Neural cell (in vitro differentiated cells): ENCODE measurements at regions not wholly inside any gene's neighbourhood (a gene's known extent, or its start where the extent isn't known, plus 50 kb on each side); places are given as distances from the start of the nearest gene placed in this dataset.

Source experiments
- H2AFZ ChIP-seq: fragments of 200-600, 300-800 bp; sonication (generic), shearing (Covaris generic); 2 replicates; pipeline ENCODE4 v1.6.0; 2014; ENCODE audit warnings: low read depth, mild to moderate bottlenecking, antibody characterized with exemption, low read length, moderate library complexity
- H3F3A ChIP-seq: fragments of 200-600 bp; shearing (Covaris generic); 2 replicates; pipeline ENCODE4 v1.6.1; 2016; ENCODE audit warnings: mild to moderate bottlenecking, moderate library complexity, mixed read lengths, antibody characterized with exemption, low read length; ENCODE audit not compliant: insufficient read depth, poor library complexity, severe bottlenecking
- H3K27ac ChIP-seq: fragments of 200-600, 300-800 bp; sonication (generic), shearing (Covaris generic); 2 replicates; pipeline ENCODE4 v1.5.1; 2014; ENCODE audit warnings: mild to moderate bottlenecking, low read length, moderate library complexity
- H3K27me3 ChIP-seq: fragments of 300-800, 200-600 bp; sonication (generic), shearing (Covaris generic); 2 replicates; pipeline ENCODE4 v1.6.0; 2014; ENCODE audit warnings: mild to moderate bottlenecking, low read depth, low read length, moderate library complexity; ENCODE audit not compliant: insufficient read depth
- H3K36me3 ChIP-seq: fragments of 300-800, 200-600 bp; sonication (generic), shearing (Covaris generic); 2 replicates; pipeline ENCODE4 v1.5.1; 2014; ENCODE audit warnings: mild to moderate bottlenecking, antibody characterized with exemption, low read length, moderate library complexity; ENCODE audit not compliant: insufficient read depth
- H3K4me2 ChIP-seq: fragments of 300-800, 200-600 bp; sonication (generic), shearing (Covaris generic); 2 replicates; pipeline ENCODE4 v1.6.0; 2014; ENCODE audit warnings: mild to moderate bottlenecking, low read length
- H3K4me3 ChIP-seq: fragments of 300-800, 200-600 bp; sonication (generic), shearing (Covaris generic); 2 replicates; pipeline ENCODE4 v1.5.1; 2014; ENCODE audit warnings: mild to moderate bottlenecking, low read length, moderate library complexity
- H3K79me2 ChIP-seq: fragments of 200-600 bp; shearing (Covaris generic); replicated peaks from 2 replicates; pipeline ENCODE4 v1.6.0; 2014; ENCODE audit warnings: mild to moderate bottlenecking, low read length, moderate library complexity; ENCODE audit not compliant: insufficient read depth
- H3K9ac ChIP-seq: fragments of 300-800, 200-600 bp; sonication (generic), shearing (Covaris generic); 2 replicates; pipeline ENCODE4 v1.6.1; 2016; ENCODE audit warnings: mild to moderate bottlenecking, low read length, mixed read lengths
- H3K9me2 ChIP-seq: fragments of 200-600 bp; shearing (Covaris generic); 2 replicates; pipeline ENCODE4 v1.6.1; 2016; ENCODE audit warnings: mild to moderate bottlenecking, low read length, mixed read lengths; ENCODE audit not compliant: insufficient read depth
- H3K9me3 ChIP-seq: fragments of 200-600, 300-800 bp; sonication (generic), shearing (Covaris generic); 2 replicates; pipeline ENCODE4 v1.6.1; 2016; ENCODE audit warnings: mild to moderate bottlenecking, mixed run types, low read length, moderate library complexity, mixed read lengths
- H4K20me1 ChIP-seq: fragments of 200-600 bp; shearing (Covaris generic); 2 replicates; pipeline ENCODE4 v1.6.1; 2016; ENCODE audit warnings: mild to moderate bottlenecking, mixed run types; ENCODE audit not compliant: insufficient read depth
- EP300 ChIP-seq: fragments of 450-650 bp; conservative IDR thresholded peaks from 2 replicates; pipeline ENCODE4 v1.6.1; 2014; ENCODE audit warnings: antibody characterized with exemption, mild to moderate bottlenecking, moderate library complexity; ENCODE audit not compliant: poor library complexity, severe bottlenecking
- EZH2 ChIP-seq: fragments of 200-600, 300-800 bp; shearing (Covaris generic), sonication (generic); IDR thresholded peaks from 2 replicates; pipeline ENCODE4 v1.6.1; 2014; ENCODE audit warnings: antibody characterized with exemption, low read length, borderline replicate concordance, mild to moderate bottlenecking; ENCODE audit not compliant: insufficient read depth, poor library complexity, severe bottlenecking
- MXI1 ChIP-seq: fragments of 450-650 bp; conservative IDR thresholded peaks from 2 replicates; pipeline ENCODE4 v1.6.1; 2014; ENCODE audit warnings: antibody characterized with exemption, mild to moderate bottlenecking; ENCODE audit not compliant: poor library complexity, severe bottlenecking
- POLR2AphosphoS5 ChIP-seq: IDR thresholded peaks from 2 replicates; pipeline ENCODE4 v1.6.1; 2012
- RAD21 ChIP-seq: fragments of 450-650 bp; conservative IDR thresholded peaks from 2 replicates; pipeline ENCODE4 v1.6.1; 2014; ENCODE audit warnings: antibody characterized with exemption, mild to moderate bottlenecking, moderate library complexity
- SMC3 ChIP-seq: fragments of 450-650 bp; conservative IDR thresholded peaks from 2 replicates; pipeline ENCODE4 v1.6.1; 2014; ENCODE audit warnings: antibody characterized with exemption, mild to moderate bottlenecking, moderate library complexity; ENCODE audit not compliant: poor library complexity
- TAF1 ChIP-seq: IDR thresholded peaks from 2 replicates; pipeline ENCODE4 v1.6.1; 2012; ENCODE audit warnings: low read depth
- TF ChIP-seq, protein P1 (sequence below): fragments of 450-650 bp; IDR thresholded peaks from 2 replicates; pipeline ENCODE4 v1.5.1; 2014; ENCODE audit warnings: antibody characterized with exemption, mild to moderate bottlenecking, moderate library complexity; ENCODE audit not compliant: poor library complexity, severe bottlenecking
- TF ChIP-seq, protein P2 (sequence below): IDR thresholded peaks from 2 replicates; pipeline ENCODE4 v1.6.1; 2012; ENCODE audit warnings: borderline replicate concordance

DNA sequence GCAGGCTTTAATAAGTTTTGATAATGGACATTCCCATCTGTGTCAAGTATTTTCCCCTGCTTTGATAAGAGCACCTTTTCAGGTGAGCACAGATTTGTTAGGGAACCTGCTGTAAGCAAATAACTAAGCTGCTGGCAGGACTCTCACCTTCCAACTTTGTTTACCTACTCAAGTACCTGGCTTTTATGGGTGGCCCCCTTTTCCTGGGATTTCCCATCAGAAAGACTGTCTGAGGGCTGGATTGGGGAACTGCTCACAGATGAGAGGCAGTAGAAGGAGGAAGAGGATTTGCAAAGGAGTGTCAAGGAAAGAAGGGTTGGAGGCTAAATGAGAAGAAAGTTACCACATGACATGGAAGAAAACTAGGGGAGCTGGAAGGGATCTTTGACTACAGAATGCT, 210.1 kb upstream of the RIMS1 start:
- Histone ChIP-seq H3K4me3 (no peak overlapping the region), H2AFZ (no peak overlapping the region), H3K79me2 (no peaks in the 10 kb centered on the region), H3K9me2 (no peaks in the 10 kb centered on the region), H3F3A (no peaks in the 10 kb centered on the region), H3K36me3 (no peaks in the 10 kb centered on the region), H4K20me1 (no peaks in the 10 kb centered on the region), H3K27ac (no peak overlapping the region), H3K27me3 (no peaks in the 10 kb centered on the region), H3K4me2 (no peak overlapping the region), H3K9me3 (no peaks in the 10 kb centered on the region), H3K9ac (no peak overlapping the region)
- TF ChIP-seq EZH2 = no peak
- TF ChIP-seq, protein P1, sequence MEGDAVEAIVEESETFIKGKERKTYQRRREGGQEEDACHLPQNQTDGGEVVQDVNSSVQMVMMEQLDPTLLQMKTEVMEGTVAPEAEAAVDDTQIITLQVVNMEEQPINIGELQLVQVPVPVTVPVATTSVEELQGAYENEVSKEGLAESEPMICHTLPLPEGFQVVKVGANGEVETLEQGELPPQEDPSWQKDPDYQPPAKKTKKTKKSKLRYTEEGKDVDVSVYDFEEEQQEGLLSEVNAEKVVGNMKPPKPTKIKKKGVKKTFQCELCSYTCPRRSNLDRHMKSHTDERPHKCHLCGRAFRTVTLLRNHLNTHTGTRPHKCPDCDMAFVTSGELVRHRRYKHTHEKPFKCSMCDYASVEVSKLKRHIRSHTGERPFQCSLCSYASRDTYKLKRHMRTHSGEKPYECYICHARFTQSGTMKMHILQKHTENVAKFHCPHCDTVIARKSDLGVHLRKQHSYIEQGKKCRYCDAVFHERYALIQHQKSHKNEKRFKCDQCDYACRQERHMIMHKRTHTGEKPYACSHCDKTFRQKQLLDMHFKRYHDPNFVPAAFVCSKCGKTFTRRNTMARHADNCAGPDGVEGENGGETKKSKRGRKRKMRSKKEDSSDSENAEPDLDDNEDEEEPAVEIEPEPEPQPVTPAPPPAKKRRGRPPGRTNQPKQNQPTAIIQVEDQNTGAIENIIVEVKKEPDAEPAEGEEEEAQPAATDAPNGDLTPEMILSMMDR = no peak
- TF ChIP-seq RAD21 = no peak

DNA sequence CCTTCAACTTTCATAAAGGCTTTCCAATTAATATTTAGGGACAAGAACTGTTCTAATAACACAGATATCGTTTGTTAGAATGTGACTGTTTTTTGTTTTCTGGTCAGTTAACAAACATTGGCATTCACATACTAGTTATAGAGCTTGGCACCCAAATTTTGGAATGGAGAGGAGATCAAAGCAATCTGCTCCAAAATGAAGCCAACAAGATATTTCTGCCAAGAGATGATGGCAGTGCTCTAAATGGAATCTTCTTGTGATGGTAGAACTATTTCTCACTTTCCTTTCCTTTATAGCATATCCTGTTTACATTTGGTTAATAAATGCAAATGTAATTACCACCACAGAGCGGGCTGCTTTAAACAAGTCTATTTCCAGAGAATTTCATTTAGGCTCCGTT, 208.3 kb upstream of the RIMS1 start:
- no peak overlapping the region for H3K27ac ChIP-seq

More for the DNA sequence above, 208.3 kb upstream of the RIMS1 start:
- no peaks in the 10 kb centered on the region for H3K27me3 ChIP-seq
- no peaks in the 10 kb centered on the region for H3K9me3 ChIP-seq
- H3K4me3 ChIP-seq = no peak overlapping the region
- no peaks in the 10 kb centered on the region for H3K36me3 ChIP-seq
- no peak overlapping the region for H3K9ac ChIP-seq
- TF ChIP-seq RAD21 = no peak
- TF ChIP-seq MXI1 = no peak
- TF ChIP-seq, protein P1 = no peak
- TF ChIP-seq POLR2AphosphoS5 = no peak
- TF ChIP-seq TAF1 = no peak
- no peak for TF ChIP-seq EZH2
- no peak for TF ChIP-seq EP300
- TF ChIP-seq, protein P2, sequence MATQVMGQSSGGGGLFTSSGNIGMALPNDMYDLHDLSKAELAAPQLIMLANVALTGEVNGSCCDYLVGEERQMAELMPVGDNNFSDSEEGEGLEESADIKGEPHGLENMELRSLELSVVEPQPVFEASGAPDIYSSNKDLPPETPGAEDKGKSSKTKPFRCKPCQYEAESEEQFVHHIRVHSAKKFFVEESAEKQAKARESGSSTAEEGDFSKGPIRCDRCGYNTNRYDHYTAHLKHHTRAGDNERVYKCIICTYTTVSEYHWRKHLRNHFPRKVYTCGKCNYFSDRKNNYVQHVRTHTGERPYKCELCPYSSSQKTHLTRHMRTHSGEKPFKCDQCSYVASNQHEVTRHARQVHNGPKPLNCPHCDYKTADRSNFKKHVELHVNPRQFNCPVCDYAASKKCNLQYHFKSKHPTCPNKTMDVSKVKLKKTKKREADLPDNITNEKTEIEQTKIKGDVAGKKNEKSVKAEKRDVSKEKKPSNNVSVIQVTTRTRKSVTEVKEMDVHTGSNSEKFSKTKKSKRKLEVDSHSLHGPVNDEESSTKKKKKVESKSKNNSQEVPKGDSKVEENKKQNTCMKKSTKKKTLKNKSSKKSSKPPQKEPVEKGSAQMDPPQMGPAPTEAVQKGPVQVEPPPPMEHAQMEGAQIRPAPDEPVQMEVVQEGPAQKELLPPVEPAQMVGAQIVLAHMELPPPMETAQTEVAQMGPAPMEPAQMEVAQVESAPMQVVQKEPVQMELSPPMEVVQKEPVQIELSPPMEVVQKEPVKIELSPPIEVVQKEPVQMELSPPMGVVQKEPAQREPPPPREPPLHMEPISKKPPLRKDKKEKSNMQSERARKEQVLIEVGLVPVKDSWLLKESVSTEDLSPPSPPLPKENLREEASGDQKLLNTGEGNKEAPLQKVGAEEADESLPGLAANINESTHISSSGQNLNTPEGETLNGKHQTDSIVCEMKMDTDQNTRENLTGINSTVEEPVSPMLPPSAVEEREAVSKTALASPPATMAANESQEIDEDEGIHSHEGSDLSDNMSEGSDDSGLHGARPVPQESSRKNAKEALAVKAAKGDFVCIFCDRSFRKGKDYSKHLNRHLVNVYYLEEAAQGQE = no peak
- TF ChIP-seq SMC3 = no peak
- H2AFZ ChIP-seq = no peak overlapping the region
- no peak overlapping the region for H3K4me2 ChIP-seq
- no peaks in the 10 kb centered on the region for H3K79me2 ChIP-seq
- H3K9me2 ChIP-seq = no peaks in the 10 kb centered on the region
- no peaks in the 10 kb centered on the region for H3F3A ChIP-seq
- H4K20me1 ChIP-seq = no peaks in the 10 kb centered on the region
